Gastroesophageal sphincter (tissue), 3 donors: ENCODE measurements at regions not wholly inside any gene's neighbourhood (a gene's known extent, or its start where the extent isn't known, plus 50 kb on each side); places are given as distances from the start of the nearest gene placed in this dataset.

Experiments used
- CTCF ChIP-seq, 4 experiments: fragments of 200-600 bp in 2 of 4; fragments of 450-650 bp in 2 of 4; sonication (generic) in 1 of 4; IDR thresholded peaks; one replicate each; pipeline ENCODE4 v1.5.1; 2017 to 2019; ENCODE audit warnings: antibody characterized with exemption in 4 of 4, mild to moderate bottlenecking in 2 of 4, moderate library complexity in 2 of 4
- POLR2A ChIP-seq, 2 donors: fragments of 450-650 bp; IDR thresholded peaks; one replicate each; pipeline ENCODE4 v1.6.1; 2017; ENCODE audit warnings: antibody characterized with exemption in 2 of 2, mild to moderate bottlenecking in 2 of 2, moderate library complexity in 1 of 2
- POLR2AphosphoS5 ChIP-seq: sonication (generic); formaldehyde crosslinking; IDR thresholded peaks from one replicate; pipeline ENCODE4 v1.6.1; 2017; ENCODE audit warnings: antibody characterized with exemption

- no peak for TF ChIP-seq CTCF (IDR thresholded peaks at IDR 0.05)
- no peak for TF ChIP-seq POLR2A (IDR thresholded peaks at IDR 0.05)
- no peak for TF ChIP-seq POLR2AphosphoS5
Measured at GRCh38 chr18:24919181-24919797, 432.7 kb downstream of the ZNF521 start.
